Suprapubic skin (tissue), 4 donors: ENCODE measurements at regions not wholly inside any gene's neighbourhood (a gene's known extent, or its start where the extent isn't known, plus 50 kb on each side); places are given as distances from the start of the nearest gene placed in this dataset.

Experiments used
- DNase-seq, 2 donors: peaks; one replicate each; pipeline ENCODE4 v3.0.0-alpha.2; 2019; ENCODE audit warnings: low spot score in 2 of 2
- H3K27ac ChIP-seq: fragments of 200-600 bp; sonication (generic); one replicate; pipeline ENCODE4 v1.5.1; 2019
- H3K27me3 ChIP-seq: fragments of 200-600 bp; sonication (generic); one replicate; pipeline ENCODE4 v1.5.1; 2019
- H3K36me3 ChIP-seq: fragments of 200-600 bp; sonication (generic); one replicate; pipeline ENCODE4 v1.5.1; 2019
- H3K4me1 ChIP-seq: fragments of 200-600 bp; sonication (generic); one replicate; pipeline ENCODE4 v1.5.1; 2019
- H3K4me3 ChIP-seq: fragments of 200-600 bp; sonication (generic); one replicate; pipeline ENCODE4 v1.5.1; 2019; ENCODE audit warnings: mild to moderate bottlenecking
- H3K9me3 ChIP-seq: fragments of 200-600 bp; sonication (generic); one replicate; pipeline ENCODE4 v1.5.1; 2019
- CTCF ChIP-seq, 2 donors: fragments of 200-600 bp in 1 of 2; fragments of 450-650 bp in 1 of 2; sonication (generic) in 1 of 2; IDR thresholded peaks; one replicate each; pipeline ENCODE4 v1.5.1; 2016 to 2019; ENCODE audit warnings: antibody characterized with exemption in 2 of 2, mild to moderate bottlenecking in 1 of 2, moderate library complexity in 1 of 2
- EP300 ChIP-seq: sonication (generic); formaldehyde crosslinking; IDR thresholded peaks from one replicate; pipeline ENCODE4 v1.6.1; 2017; ENCODE audit warnings: antibody characterized with exemption
- POLR2A ChIP-seq, 2 donors: fragments of 450-650 bp; IDR thresholded peaks; one replicate each; pipeline ENCODE4 v1.6.1; 2017; ENCODE audit warnings: antibody characterized with exemption in 2 of 2, mild to moderate bottlenecking in 2 of 2, moderate library complexity in 2 of 2
- POLR2AphosphoS5 ChIP-seq, 3 donors: sonication (generic); formaldehyde crosslinking; IDR thresholded peaks; one replicate each; pipeline ENCODE4 v1.6.1; 2017; ENCODE audit warnings: antibody characterized with exemption in 3 of 3
- WGBS: methylation state at CpG from one replicate; pipeline ENCODE4 v1.1.5; 2018; 5-methylcytosine and 5-hydroxymethylcytosine counted together

DNA sequence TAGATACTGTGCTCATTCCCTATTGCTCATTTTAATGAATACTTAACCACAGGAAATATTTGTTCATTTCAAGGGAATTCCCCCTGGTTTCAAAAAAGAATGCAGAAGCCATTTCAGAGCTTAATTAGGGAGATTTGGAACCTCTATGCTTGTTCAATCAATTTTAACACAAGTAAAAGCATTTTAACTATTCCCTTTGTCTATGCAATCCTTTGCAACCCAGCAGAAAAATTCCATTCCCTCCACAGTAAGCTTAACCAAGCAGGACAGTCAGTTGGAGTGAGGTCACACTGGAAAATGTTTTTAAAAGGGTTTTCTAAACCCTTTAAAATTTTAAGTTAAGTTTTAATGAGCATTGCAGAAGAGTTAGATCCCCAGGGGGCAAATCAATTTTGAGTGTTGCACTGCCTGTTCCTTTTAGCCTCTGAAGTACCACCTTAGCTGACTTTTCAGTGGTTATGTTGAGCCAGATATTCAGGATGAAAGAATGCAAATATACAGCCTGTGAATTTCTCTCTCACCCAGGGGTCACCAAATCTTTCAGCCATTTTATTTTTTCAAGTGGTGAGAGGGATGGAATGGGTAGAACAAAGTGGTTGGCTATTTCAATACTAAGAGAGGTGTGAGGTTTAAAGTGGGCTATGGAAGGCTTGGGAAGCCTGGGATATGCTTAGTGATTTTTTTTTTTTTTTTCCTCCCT lies 356.2 kb upstream of the NUDT12 start:
- Histone ChIP-seq H3K4me1 (no peaks in the 10 kb centered on the region), H3K9me3 (no peaks in the 10 kb centered on the region), H3K27ac (no peak overlapping the region), H3K27me3 (no peaks in the 10 kb centered on the region), H3K36me3 (no peaks in the 10 kb centered on the region), H3K4me3 (no peak overlapping the region)
- TF ChIP-seq POLR2A (IDR thresholded peaks at IDR 0.05) (no peak), POLR2AphosphoS5 (IDR thresholded peaks at IDR 0.05) (no peak), EP300 (no peak), CTCF (IDR thresholded peaks at IDR 0.05) (no peak)
- DNase-seq, result no peak

GRCh38 chr5:103915081-103915480 lies 352.5 kb upstream of the NUDT12 start:
- H3K27me3 ChIP-seq, result no peaks in the 10 kb centered on the region
- no peaks in the 10 kb centered on the region for H3K36me3 ChIP-seq
- DNase-seq, result no peak
- H3K4me1 ChIP-seq, result no peaks in the 10 kb centered on the region
- TF ChIP-seq POLR2A (IDR thresholded peaks at IDR 0.05) (no peak), CTCF (IDR thresholded peaks at IDR 0.05) (no peak), POLR2AphosphoS5 (IDR thresholded peaks at IDR 0.05) (no peak), EP300 (no peak)
- H3K9me3 ChIP-seq, result no peaks in the 10 kb centered on the region
- 77% methylated on average over 1 of the region's 1 CpG for WGBS
- H3K27ac ChIP-seq, result no peak overlapping the region
- H3K4me3 ChIP-seq, result no peak overlapping the region

DNA sequence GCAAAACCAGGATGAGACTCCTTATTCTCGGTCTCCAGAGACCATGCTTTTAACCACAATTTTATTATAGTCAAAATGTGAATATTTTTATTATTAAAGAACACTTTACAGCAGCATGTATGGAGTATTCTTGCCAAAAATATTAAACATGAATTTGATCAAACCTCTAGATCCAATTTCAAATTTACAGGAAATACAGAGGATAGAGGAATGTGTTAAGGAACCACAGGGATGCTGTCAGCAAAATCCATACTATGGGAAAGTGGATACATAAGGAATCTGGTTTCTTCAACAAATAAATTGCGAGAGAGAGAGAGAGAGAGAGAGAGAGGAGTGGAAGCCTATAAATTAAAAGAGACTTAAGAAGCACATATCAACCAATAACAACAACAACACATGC lies 348.2 kb upstream of the NUDT12 start:
- Histone ChIP-seq H3K36me3 (no peaks in the 10 kb centered on the region), H3K4me3 (no peak overlapping the region), H3K9me3 (no peaks in the 10 kb centered on the region), H3K27me3 (no peaks in the 10 kb centered on the region), H3K4me1 (no peaks in the 10 kb centered on the region), H3K27ac (no peak overlapping the region)
- WGBS, result 87% methylated on average over 2 of the region's 2 CpGs
- no peak for DNase-seq
- TF ChIP-seq EP300, result no peak
- no peak for TF ChIP-seq CTCF (IDR thresholded peaks at IDR 0.05)
- no peak for TF ChIP-seq POLR2AphosphoS5 (IDR thresholded peaks at IDR 0.05)

DNA sequence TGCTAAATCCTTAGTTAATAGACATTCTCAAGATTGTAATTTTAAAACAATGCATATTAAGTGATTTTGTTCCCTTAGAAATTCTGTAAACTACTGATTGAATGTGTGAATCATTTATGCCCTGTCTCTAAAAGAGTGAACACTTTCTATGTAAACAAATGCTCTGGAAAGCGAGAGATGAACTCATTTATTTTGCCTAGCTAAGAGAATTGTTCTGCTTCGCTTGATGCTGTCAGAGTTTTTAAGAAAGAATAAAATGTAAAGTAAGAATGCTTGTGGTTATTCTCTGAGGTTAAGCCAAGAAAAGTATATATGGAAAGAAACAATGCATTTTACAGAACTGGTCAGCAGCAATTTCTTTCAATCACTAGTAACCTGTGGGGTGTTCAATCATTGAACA lies 347.4 kb upstream of the NUDT12 start:
- 82% methylated on average over 2 of the region's 2 CpGs for WGBS
- no peak for TF ChIP-seq CTCF (IDR thresholded peaks at IDR 0.05)

GRCh38 chr5:103909391-103909790 lies 346.8 kb upstream of the NUDT12 start:
- Histone ChIP-seq H3K27me3 (no peaks in the 10 kb centered on the region), H3K4me1 (no peaks in the 10 kb centered on the region), H3K27ac (no peak overlapping the region), H3K9me3 (no peaks in the 10 kb centered on the region), H3K4me3 (no peak overlapping the region), H3K36me3 (no peaks in the 10 kb centered on the region)
- no peak for TF ChIP-seq CTCF (IDR thresholded peaks at IDR 0.05)
- no peak for TF ChIP-seq EP300
- TF ChIP-seq POLR2AphosphoS5 (IDR thresholded peaks at IDR 0.05), result no peak
- no peak for TF ChIP-seq POLR2A (IDR thresholded peaks at IDR 0.05)
- no peak for DNase-seq
- WGBS, result 65% methylated on average over 3 of the region's 3 CpGs

More for the DNA sequence above, 347.4 kb upstream of the NUDT12 start:
- DNase-seq, result no peak
- Histone ChIP-seq H3K36me3 (no peaks in the 10 kb centered on the region), H3K27ac (no peak overlapping the region), H3K27me3 (no peaks in the 10 kb centered on the region), H3K4me1 (no peaks in the 10 kb centered on the region), H3K9me3 (no peaks in the 10 kb centered on the region), H3K4me3 (no peak overlapping the region)
